ENCODE measurements at regions not wholly inside any gene's neighbourhood (a gene's known extent, or its start where the extent isn't known, plus 50 kb on each side); places are given as distances from the start of the nearest gene placed in this dataset.

GRCh38 chr9:8168916-8169438, 369.4 kb upstream of the DMAC1 start:
- Histone ChIP-seq H3K9me3 (ENCODE audit: severe bottlenecking) (peaks cover 3% of the 10 kb centered on the region), H3K27me3 (ENCODE audit: insufficient read depth, low read depth, severe bottlenecking) (no peaks in the 10 kb centered on the region), H3K4me3 (ENCODE audit: low read depth, low read length) (no peak overlapping the region), H3K27ac (no peak overlapping the region), H3K36me3 (no peaks in the 10 kb centered on the region)
- DNase-seq, result no peak
- TF ChIP-seq CTCF (IDR thresholded peaks at IDR 0.05; ENCODE audit: low read depth, low read length), result no peak

GRCh38 chr9:8160787-8161186, 361.2 kb upstream of the DMAC1 start:
- no peak overlapping the region for H3K27ac ChIP-seq

GRCh38 chr9:8158574-8158973, 359.0 kb upstream of the DMAC1 start:
- no peak for TF ChIP-seq CTCF (IDR thresholded peaks at IDR 0.05; ENCODE audit: low read depth, low read length)
- Histone ChIP-seq H3K27ac (no peak overlapping the region), H3K36me3 (no peaks in the 10 kb centered on the region), H3K9me3 (ENCODE audit: severe bottlenecking) (peaks cover 4% of the 10 kb centered on the region), H3K4me3 (ENCODE audit: low read depth, low read length) (no peak overlapping the region), H3K27me3 (ENCODE audit: insufficient read depth, low read depth, severe bottlenecking) (no peaks in the 10 kb centered on the region)
- DNase-seq, result no peak

More at GRCh38 chr9:8160787-8161186, 361.2 kb upstream of the DMAC1 start:
- Histone ChIP-seq H3K27me3 (ENCODE audit: insufficient read depth, low read depth, severe bottlenecking) (no peaks in the 10 kb centered on the region), H3K9me3 (ENCODE audit: severe bottlenecking) (peaks cover 7% of the 10 kb centered on the region), H3K36me3 (no peaks in the 10 kb centered on the region), H3K4me3 (ENCODE audit: low read depth, low read length) (no peak overlapping the region)
- TF ChIP-seq CTCF (IDR thresholded peaks at IDR 0.05; ENCODE audit: low read depth, low read length), result no peak
- no peak for DNase-seq

- H3K9me3 ChIP-seq (ENCODE audit: severe bottlenecking), result peaks cover 4% of the 10 kb centered on the region
- no peak overlapping the region for H3K27ac ChIP-seq
- no peak overlapping the region for H3K4me3 ChIP-seq (ENCODE audit: low read depth, low read length)
- no peaks in the 10 kb centered on the region for H3K27me3 ChIP-seq (ENCODE audit: insufficient read depth, low read depth, severe bottlenecking)
- no peaks in the 10 kb centered on the region for H3K36me3 ChIP-seq
- no peak for DNase-seq
- no peak for TF ChIP-seq CTCF (IDR thresholded peaks at IDR 0.05; ENCODE audit: low read depth, low read length)
Observed at GRCh38 chr9:8157683-8158324, 358.2 kb upstream of the DMAC1 start.

GRCh38 chr9:8156346-8156745, 356.8 kb upstream of the DMAC1 start:
- no peak for TF ChIP-seq CTCF (IDR thresholded peaks at IDR 0.05; ENCODE audit: low read depth, low read length)
- no peak for DNase-seq
- no peak overlapping the region for H3K27ac ChIP-seq

GRCh38 chr9:8155706-8156105, 356.1 kb upstream of the DMAC1 start:
- H3K9me3 ChIP-seq (ENCODE audit: severe bottlenecking), result peaks cover 4% of the 10 kb centered on the region
- no peak overlapping the region for H3K4me3 ChIP-seq (ENCODE audit: low read depth, low read length)
- no peak for TF ChIP-seq CTCF (IDR thresholded peaks at IDR 0.05; ENCODE audit: low read depth, low read length)
- no peaks in the 10 kb centered on the region for H3K36me3 ChIP-seq
- H3K27ac ChIP-seq, result no peak overlapping the region
- no peak for DNase-seq
- no peaks in the 10 kb centered on the region for H3K27me3 ChIP-seq (ENCODE audit: insufficient read depth, low read depth, severe bottlenecking)

More at GRCh38 chr9:8156346-8156745, 356.8 kb upstream of the DMAC1 start:
- H3K36me3 ChIP-seq, result no peaks in the 10 kb centered on the region
- no peaks in the 10 kb centered on the region for H3K27me3 ChIP-seq (ENCODE audit: insufficient read depth, low read depth, severe bottlenecking)
- H3K9me3 ChIP-seq (ENCODE audit: severe bottlenecking), result peaks cover 4% of the 10 kb centered on the region
- no peak overlapping the region for H3K4me3 ChIP-seq (ENCODE audit: low read depth, low read length)
